Lower leg skin (tissue), 4 donors: ENCODE measurements at regions not wholly inside any gene's neighbourhood (a gene's known extent, or its start where the extent isn't known, plus 50 kb on each side); places are given as distances from the start of the nearest gene placed in this dataset.
A peak's percentile ranks its signal among the peaks of the same experiment; 100 is the strongest.

Experiments
- DNase-seq, 2 donors: peaks; one replicate each; pipeline ENCODE4 v3.0.0-alpha.2; 2019; ENCODE audit warnings: low spot score in 2 of 2
- H3K4me3 ChIP-seq: fragments of 200-600 bp; sonication (generic); 2 replicates; pipeline ENCODE4 v1.5.1; 2017; ENCODE audit warnings: mild to moderate bottlenecking, low read depth; ENCODE audit not compliant: poor library complexity, severe bottlenecking
- POLR2A ChIP-seq, 2 donors: fragments of 450-650 bp; IDR thresholded peaks; one replicate each; pipeline ENCODE4 v1.6.1; 2016 to 2017; ENCODE audit warnings: antibody characterized with exemption in 2 of 2, mild to moderate bottlenecking in 1 of 2, moderate library complexity in 1 of 2
- WGBS, 2 donors: methylation state at CpG; one replicate each; pipeline ENCODE4 v1.1.5; 2018; 5-methylcytosine and 5-hydroxymethylcytosine counted together
- intact Hi-C: fragments of 100-400 bp; cut with DNase I; formaldehyde crosslinking; loops from one replicate; pipeline ENCODE4 v1.15.0; 2023; ENCODE audit warnings: low total_unique reads
- TF ChIP-seq, protein P1 (sequence below), 3 donors: fragments of 450-650 bp; IDR thresholded peaks; one replicate each; pipeline ENCODE4 v1.5.1; 2016; ENCODE audit warnings: antibody characterized with exemption in 3 of 3, mild to moderate bottlenecking in 3 of 3, moderate library complexity in 2 of 3

DNA sequence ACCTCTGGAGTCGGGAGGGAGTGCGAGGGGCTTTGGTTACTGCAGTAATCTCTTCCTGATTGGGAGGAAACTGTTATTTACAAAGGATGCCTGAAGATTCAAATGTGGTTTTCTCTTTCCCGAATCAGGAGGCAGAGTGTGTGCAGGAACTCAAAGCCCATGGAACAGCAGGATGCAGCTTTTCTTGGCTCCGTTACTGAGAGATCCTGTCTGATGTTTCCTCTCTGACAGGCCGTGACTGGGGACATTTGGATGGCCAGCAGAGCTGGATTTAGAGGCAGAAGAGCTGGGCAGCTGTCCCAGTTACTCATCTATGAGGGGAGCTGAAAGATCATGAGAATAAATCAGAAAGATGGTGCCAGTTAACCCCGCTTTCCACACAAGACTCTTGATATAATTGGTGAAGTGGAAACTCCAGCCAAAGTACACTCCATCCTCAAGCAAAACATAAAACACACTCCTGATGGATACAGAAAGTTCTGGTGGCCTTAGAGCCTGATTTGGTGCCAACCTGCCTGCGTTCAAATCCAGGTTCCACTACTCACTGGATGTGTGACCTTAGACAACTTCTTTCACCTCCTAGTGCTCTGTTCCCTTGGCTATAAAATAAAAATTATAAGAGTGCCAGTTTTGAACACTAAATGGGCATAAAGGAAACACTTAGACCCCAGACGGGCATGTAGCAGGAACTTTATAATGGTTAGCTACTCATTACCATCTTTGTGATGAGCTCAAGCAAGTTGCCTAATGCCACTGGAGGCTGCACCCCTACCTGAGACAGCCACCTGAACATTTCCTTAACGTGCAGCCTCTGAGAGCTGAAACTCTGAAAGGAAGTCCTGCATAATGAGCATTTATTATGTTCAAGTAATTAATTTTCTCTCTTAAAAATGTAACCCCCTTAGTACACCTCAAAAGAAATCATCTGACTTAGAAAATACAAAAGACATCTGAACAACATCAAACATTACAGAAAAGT lies 349.0 kb upstream of the GATB start:
- no peak overlapping the region for H3K4me3 ChIP-seq
- intact Hi-C loops: no loop called here
- DNase-seq: no peak
- TF ChIP-seq POLR2A (IDR thresholded peaks at IDR 0.05): no peak
- WGBS, 2 donors: 52 to 63% methylated on average over 9 of the region's 9 CpGs

DNA sequence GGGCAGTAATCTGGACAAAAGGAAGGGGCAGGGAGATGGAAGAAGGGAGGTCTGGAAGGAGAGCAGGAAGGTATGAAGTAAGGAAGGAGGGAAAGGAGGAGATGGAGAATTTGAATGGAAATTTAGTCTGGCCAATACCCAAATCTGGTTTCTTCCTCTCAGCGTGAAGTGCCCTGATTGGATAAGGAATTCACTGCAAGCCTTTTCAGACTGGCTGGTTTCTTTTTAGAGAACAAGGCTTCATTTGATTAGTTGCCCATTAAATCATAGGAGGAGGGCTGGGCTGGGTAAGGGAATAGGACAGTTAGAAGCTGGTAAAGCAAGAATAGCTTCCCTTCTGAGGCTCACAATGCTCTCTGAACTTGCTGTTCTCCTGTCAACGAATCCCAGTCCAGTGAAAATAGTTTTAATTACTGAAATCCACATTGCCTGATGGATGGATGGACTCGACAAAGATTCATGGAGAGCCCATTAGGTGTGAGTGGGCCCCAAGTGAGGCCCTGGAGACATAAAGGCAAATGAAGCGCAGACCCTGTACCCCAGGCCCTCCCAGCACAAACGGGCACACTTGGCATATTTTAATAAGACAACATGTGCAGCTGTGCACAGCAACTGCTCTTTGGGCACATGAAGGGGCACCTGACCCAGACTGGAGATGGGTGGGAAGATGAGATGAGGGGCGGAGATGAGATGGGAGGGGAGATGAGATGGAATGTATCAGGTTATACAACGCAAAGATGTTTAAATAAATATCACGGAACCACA lies 347.1 kb upstream of the GATB start:
- TF ChIP-seq POLR2A (IDR thresholded peaks at IDR 0.05): no peak
- TF ChIP-seq, protein P1, sequence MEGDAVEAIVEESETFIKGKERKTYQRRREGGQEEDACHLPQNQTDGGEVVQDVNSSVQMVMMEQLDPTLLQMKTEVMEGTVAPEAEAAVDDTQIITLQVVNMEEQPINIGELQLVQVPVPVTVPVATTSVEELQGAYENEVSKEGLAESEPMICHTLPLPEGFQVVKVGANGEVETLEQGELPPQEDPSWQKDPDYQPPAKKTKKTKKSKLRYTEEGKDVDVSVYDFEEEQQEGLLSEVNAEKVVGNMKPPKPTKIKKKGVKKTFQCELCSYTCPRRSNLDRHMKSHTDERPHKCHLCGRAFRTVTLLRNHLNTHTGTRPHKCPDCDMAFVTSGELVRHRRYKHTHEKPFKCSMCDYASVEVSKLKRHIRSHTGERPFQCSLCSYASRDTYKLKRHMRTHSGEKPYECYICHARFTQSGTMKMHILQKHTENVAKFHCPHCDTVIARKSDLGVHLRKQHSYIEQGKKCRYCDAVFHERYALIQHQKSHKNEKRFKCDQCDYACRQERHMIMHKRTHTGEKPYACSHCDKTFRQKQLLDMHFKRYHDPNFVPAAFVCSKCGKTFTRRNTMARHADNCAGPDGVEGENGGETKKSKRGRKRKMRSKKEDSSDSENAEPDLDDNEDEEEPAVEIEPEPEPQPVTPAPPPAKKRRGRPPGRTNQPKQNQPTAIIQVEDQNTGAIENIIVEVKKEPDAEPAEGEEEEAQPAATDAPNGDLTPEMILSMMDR (IDR thresholded peaks at IDR 0.05): no peak
- intact Hi-C loops: no loop called here
- no peak for DNase-seq
- H3K4me3 ChIP-seq: no peak overlapping the region
- WGBS, 2 donors: 88% methylated on average over 8 of the region's 8 CpGs

DNA sequence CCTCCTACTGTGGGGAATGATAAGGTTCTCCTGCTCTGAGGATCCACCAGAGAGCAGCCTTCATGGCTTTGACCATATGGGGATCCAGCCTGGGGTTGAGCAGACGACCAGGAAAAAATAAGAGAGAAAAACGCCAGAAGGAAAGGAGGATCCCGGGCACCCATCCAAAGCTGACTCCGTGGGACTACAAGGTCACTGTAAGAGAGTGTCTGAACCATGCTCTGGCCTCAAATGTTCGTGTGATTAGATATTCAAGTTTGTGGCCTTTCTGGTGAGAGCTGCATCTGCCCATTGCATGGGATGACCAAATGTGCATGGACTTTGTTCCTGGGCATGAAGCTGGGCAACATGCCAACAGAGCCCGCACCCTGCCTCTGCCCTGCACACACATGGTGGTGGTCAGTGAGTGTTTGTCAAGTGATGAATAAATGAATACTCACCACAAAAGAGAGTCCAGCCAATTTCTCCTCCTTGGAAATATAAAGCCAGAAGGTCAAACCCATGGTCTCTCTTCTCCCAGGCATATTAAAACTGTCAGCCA lies 346.0 kb upstream of the GATB start:
- no peak overlapping the region for H3K4me3 ChIP-seq

DNA sequence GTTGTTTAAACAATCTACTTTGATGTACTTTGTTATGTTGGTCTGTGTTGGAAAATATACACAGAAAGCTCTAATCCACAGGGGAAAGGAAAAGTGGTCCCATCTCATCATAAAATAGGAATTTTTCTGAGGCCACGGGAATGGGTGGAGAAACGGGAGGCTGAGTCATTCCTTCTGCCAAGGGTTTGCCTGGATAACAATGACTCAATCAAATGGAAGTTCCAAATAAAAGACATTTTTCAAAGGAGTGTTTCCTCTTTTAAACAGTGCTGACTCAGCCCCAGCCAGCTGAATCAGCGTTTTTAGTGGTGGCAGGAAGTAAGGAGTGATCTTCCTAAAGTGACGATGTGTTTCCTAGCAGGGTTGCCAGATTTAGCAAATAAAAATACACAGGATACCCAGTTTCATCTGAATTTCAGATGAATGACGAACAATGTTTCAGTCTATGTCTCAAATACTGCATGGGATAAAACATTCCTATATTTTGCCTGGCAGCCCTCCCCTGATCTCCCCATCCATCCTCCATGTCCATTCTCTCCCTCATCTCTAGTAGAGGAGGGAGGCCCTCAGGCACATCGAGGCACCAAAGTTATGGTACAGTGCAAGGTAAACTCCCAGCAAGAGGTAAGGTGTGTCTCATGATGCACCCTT lies 345.4 kb upstream of the GATB start:
- intact Hi-C loops: no loop called here
- 24 to 27% methylated on average over 6 of the region's 6 CpGs for WGBS, 2 donors

More for the DNA sequence above, 346.0 kb upstream of the GATB start:
- WGBS, 2 donors: 33 to 39% methylated on average over 6 of the region's 6 CpGs
- DNase-seq: no peak
- intact Hi-C loops: no loop called here
- TF ChIP-seq POLR2A (IDR thresholded peaks at IDR 0.05): no peak
- TF ChIP-seq, protein P1 (IDR thresholded peaks at IDR 0.05): no peak

DNA sequence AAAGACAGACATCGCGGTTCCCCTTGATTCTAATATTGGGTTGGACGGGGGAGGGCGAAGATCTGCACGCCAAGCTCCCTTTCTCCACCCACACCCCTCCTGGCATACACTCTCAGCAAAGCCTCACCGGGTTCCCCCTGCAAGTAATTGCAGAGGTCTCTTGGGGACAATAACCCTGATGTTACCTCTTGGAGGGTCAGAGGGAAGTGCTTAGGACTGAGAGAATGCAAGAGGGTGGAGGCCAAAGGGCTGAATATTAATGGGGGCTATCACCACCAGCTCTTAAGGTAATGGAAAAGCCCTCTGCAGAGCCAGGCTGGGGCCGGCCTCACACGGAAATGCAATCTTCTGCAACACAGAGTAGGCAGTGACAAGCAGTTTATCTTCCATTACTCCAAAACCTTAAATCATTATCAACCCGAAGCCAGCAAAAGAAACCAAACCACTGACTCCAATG lies 344.1 kb upstream of the GATB start:
- H3K4me3 ChIP-seq: no peak overlapping the region
- DNase-seq: no peak
- intact Hi-C loops: no loop called here
- 61 to 74% methylated on average over 9 of the region's 9 CpGs for WGBS, 2 donors
- no peak for TF ChIP-seq POLR2A (IDR thresholded peaks at IDR 0.05)
- TF ChIP-seq, protein P1 (IDR thresholded peaks at IDR 0.05): no peak

More for the DNA sequence above, 345.4 kb upstream of the GATB start:
- H3K4me3 ChIP-seq: no peak overlapping the region
- no peak for TF ChIP-seq POLR2A (IDR thresholded peaks at IDR 0.05)
- TF ChIP-seq, protein P1 (IDR thresholded peaks at IDR 0.05): no peak
- DNase-seq: peak; percentile 86 to 90
